Stimulated activated CD8-positive, alpha-beta memory T cell treated with anti-CD3 and anti-CD28 coated beads, Interleukin-4, amount 100 ng/mL, for 48 hours (primary cell): ENCODE measurements at regions not wholly inside any gene's neighbourhood (a gene's known extent, or its start where the extent isn't known, plus 50 kb on each side); places are given as distances from the start of the nearest gene placed in this dataset.

ENCODE experiments used
- DNase-seq: peaks from one replicate; pipeline ENCODE4 v3.0.0-alpha.2; 2020

DNA sequence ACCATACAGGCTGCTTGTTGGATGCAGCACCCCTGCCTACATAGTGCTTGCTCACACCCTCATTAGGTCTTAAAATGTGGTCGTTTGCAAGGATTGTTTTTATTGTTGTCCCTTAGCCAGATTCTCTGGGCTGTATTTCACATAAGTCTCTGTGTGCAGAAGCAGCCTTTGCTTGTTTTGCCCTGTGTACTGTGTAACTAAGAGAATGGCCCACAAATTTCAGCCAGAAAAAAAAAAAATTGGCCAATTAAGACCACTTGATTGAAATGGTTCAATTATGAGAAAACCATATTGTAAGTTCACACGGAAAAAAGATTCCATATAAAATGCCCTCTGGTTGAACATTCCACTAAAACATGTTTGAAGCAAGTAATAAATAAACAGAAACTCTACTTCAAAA, 377.1 kb upstream of the SOX11 start:
- no peak for DNase-seq

DNA sequence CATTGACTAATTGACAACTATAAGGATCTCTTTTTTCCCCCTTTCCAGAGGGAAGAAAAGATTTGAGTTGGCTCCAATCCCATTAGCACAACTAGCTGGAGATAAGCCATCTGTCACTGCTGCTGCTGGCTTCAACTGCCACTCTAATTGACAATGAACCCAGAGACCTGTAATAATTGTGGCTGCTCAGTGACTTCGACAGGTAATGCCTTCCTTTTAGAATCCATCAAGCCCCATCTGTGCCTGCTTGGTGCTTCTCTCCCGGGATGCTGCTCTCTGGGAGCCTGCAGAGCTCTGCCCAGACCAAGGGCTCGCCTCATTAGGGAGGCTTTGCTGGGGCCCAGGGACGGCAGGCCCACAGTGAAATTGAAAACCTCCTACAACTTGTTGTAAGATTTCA, 376.7 kb upstream of the SOX11 start:
- DNase-seq = no peak

DNA sequence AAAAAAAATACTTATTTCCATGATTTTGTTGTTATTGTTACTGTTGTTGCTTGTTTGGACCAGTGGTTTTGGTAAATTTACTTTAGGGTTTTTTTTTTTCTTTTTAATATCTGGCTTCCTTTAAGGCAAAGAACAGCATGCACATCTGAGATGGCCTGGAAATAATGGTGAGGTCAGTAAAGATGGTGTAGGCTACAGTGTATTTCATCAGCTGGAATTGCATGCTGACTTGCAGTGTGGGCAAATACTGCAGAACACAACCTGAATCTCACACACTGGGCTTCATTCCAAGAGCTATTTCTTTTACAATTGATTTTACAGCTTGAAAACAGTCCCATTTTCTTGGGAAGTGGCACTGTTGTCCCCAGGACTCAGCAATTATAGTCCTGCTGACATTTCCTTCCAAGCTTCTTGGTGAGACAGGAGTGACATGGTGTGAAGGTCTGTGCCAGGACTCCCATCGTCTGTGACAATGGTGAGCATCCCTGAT, 376.1 kb upstream of the SOX11 start:
- DNase-seq = no peak

DNA sequence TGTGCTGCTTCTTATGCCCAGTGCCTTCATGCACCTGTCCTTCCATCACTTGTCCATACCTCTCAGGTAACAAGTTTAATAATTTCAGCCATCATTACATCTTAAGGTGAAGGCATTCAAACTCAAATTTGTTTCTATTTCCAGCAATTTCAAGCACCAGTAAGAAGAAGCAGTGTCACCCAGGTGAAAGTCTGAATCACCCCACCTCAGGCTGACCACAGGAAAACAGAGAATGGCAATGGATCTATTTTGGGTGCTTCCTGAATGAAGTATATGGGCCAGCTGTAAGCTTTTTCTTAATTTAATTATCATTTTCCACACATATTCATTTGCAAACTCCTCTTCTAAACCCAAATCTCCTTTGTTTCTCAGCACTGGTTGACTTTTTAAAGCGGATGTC, 372.7 kb upstream of the SOX11 start:
- DNase-seq = no peak

DNA sequence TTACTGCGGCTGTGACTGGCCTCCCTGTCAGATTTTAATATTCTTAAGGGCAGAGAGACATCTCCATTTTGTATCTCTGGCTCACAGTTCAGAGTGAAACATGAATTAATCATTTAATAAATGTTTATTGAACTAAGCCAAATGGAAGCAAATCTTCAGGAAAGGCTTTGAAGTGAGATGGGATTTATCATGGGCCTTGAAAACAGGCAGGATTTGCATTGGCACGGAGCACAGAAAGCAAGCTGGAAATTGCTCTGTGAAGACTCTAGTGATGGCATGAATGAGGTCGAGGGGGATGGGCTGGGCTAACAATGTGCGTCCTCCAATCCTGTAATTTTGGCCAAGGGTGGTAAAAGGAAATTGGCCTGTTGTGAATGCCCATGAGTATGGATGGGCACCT, 369.8 kb upstream of the SOX11 start:
- no peak for DNase-seq

DNA sequence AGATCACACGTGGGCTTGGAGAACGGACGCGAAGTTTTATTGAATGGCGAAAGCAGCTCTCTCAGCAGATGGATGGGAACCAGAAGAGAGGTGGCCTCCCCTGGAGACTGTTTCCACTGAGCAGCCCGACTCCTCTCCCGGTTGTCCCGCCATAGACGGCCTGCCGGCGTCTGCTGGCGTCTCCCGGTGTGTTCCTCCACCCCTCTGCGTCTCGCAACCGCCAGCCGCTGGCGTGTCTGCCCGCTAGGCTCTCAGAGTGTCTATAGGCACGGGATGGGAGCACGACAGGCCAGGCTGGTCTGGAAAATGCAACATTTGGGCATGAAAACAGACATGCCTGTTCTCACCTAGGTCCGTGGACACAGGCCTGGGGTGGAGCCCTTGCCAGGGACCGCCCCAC, 366.7 kb upstream of the SOX11 start:
- DNase-seq = no peak

DNA sequence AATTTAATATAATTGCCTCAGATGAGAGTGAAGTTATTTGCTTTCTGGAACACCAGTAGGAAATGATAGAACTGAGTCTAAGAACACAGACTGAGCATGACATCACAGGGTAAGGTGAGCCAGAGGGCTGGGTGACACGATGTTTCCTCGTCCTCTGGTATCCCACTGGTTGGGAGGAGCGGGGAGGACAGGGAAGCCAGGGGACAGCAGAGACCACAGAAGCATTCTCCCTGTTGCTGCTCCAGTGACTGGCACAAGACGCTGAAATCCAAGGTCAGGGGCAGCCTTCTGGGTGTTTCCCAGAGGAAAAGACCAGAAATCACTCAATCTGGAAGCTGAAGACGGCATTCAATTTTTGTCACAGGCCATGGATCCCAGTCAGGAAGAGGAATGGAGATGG, 363.4 kb upstream of the SOX11 start:
- DNase-seq = no peak

DNA sequence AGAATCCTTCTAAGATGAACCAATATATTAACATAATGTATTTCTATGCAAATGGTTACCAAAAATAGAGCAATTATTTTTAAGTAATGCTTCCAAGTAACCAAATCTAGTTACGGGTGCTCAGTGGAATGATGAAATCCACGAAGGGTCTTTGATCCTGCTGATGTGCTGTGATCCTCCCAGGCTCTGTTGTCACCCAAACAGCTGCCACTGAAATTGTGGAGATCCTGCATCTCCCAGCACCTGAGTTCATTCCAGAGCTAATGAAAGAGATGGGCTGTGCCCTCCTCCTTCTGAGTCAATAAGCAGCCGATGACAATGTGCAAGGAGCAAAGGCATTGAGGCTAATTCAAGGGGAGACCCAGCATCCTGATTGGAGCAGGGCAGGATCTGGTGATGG, 362.4 kb upstream of the SOX11 start:
- no peak for DNase-seq

DNA sequence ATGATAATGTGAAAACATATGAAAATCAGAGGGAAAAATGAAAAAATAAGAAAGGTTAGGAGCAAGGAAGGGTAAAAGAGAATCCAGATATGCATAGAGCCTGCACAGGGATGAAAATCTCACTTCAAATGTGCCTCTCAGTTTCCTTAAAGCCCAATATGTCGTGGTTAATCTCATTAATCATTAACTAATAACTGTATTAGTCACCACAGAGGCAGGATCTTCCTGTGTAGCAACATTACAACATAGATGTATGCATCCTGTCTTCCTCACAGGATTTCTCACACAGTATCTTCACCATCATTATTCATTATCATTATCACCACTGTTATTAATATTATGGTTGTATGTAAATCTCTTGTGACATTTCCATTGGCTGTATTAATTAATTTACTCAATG, 361.2 kb upstream of the SOX11 start:
- no peak for DNase-seq

DNA sequence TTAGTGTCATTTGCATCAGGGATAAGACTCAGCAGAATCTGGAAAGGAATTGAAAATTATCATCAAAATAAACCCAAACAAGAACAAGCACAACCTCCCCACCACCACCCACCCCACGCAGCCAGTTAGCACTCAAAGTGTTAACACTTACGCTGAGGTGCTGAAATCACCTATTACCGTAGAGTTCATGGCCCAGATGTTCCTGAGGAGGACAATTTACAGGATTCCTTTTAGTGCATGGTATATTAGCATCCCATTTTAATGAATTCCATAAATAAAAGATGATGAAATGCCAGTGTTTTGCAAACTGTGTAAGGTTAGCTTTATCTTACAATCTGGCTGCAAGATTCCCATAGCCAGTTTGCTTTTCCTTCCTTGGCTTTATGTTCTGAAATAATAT, 359.3 kb upstream of the SOX11 start:
- DNase-seq = no peak

DNA sequence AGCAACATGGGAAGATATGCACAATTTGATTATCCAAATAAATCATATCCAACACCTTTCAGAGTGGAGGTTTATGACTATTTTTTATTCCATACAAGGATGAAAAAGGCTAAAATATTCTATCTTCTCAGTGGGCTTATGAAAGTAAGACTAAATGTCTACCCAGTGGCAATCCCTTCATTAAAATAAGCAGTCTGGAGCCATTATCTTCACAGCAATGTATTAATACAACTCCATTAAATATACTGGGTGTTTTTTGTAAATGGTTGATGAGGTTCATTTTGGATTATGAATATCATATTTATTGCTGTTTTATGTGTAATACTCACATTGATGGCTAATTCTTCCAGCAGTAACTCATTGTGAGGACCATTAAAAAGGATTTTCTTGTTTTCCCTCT, 352.7 kb upstream of the SOX11 start:
- no peak for DNase-seq

DNA sequence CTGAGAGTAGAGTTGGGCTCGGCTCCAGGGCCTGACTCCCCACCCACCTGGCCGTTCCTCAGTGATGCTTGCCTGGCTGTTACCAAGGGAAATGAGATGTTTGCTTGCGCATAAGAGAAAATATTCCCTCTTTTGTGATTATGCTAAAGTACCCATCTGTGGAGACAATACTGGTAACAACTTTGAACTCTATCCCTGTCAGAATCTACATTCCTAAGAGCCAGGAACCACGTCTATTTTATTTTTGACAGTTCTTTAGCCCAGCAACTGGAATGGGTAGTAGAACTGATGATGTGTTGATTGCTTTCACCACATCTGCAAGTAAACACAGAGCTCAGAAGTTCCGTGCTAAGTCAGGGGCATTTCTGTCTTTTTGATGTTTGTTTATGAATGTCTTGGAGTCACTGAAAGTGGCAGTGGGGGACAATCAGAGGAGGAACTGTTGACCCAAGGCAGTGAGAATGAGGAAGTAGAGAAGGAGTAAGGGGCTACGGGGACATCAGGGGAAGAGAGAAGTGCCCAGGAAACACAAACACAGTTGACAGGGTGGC, 348.3 kb upstream of the SOX11 start:
- no peak for DNase-seq

DNA sequence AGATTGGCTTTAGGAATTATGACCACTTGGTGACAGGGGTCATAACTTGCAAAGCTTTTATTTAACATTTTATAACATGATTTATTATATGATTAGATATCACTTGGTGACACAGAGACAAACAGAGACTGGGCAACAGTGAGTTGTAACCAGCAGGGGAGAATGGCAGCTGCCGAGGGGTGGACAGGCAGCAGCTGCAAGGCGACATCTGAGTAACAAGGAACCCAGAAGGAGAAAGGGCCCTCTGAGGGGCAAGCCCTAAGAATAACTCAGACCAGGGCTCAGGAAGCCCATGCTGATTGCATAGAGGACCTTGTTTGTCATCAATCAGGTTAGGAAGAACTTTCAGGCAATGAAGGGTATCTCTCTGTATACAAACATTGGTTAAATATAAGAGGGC, 339.9 kb upstream of the SOX11 start:
- DNase-seq = no peak

DNA sequence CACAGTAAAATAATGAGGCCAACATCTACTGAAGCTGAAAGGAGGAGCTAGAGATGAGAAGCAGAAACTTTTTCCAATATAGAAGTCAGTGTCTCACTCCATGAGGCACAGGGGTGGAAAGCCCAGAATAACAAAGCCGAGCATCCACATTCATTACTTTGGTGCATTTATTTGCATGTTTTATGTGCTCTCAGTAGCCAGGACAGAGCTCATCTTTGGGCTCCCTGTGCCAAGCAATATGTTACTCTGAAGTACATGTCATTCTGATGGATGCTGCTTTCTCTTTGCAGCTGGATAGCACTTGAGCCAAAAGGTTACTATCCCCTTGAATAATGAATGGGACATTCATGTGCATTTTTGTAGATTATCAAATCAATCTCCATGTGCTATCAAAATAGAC, 338.6 kb upstream of the SOX11 start:
- DNase-seq = no peak

DNA sequence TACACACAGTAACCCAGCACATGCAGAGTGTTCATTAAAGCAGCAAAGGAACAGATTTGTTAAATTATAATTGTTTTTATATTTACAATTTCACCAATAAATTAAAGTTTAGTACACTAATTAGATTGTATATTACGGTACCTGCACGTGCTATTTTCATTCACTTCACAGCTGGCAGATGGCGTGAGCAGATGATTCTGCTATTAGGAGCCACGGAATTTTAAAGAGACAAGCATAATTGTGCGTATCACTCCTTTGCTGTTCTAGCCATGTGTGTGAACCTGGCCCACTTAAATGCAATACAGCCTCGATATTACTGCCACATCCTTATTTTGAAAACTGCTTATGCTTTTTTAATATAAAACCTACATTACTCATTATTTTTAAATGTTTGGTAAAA, 332.8 kb upstream of the SOX11 start:
- DNase-seq = no peak

DNA sequence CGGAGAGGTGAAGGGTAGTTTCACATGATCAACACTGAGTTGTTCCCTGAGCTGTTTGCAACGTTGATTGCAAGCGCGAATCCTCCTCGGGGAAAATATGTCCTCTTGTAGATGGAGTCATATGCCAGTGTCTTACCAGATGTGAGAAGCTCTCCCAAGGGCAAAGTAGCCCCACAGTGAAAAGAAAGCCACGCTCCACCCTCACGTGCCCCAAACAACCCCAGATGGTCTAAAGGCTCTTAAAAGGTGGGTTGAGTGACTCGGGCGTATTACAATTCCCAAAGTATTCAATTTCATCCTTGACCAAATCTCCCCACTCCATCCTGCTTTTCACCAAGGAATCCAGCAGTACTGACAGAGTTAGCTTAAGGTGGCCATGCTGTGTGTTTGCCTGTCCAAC, 332.1 kb upstream of the SOX11 start:
- no peak for DNase-seq

DNA sequence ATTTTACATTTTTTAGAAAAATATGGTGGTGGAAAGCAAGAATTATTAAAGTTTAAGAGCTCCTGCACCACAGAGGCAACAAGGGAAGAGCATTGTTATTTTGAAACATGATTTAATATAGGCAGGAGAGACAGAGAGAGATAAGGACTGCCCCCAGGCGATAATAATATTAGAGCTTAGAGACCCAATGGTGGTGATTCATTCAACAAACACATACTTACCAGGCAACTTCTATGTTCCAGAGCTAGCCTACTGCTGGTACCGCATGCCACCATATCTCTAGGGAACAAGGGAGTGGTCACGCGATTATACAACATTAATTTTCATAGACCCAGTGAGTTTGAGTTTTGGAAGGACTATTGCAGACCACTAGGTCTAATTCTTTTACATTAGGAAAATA, 327.8 kb upstream of the SOX11 start:
- no peak for DNase-seq

DNA sequence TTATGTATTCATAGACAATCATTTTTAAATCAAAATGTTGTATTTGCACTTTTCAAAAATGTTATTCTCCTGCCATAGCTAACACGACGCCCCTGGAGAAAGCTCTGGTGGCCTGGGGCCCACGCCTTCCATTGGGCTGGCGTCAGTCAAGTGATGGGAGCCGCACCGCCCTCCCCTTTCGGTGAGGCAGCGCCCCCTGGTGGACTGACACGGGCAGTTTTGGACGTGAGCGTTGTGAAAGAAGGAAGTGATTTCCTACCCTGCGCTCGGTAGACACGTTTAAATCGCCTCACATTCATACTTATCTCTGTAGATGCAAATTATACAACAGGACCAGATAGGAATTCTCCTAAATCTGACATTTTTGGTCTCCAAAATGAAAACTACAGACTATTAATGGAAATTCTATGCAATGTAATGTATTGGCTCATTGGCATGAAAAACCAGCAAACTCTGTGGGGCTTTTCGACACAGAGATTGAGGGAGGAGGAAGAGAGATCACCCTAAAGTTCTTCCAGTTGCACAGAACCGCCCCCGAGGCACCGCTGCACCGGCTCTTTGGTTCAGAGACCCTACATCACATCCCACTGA, 326.2 kb upstream of the SOX11 start:
- peak; percentile 82 for DNase-seq

DNA sequence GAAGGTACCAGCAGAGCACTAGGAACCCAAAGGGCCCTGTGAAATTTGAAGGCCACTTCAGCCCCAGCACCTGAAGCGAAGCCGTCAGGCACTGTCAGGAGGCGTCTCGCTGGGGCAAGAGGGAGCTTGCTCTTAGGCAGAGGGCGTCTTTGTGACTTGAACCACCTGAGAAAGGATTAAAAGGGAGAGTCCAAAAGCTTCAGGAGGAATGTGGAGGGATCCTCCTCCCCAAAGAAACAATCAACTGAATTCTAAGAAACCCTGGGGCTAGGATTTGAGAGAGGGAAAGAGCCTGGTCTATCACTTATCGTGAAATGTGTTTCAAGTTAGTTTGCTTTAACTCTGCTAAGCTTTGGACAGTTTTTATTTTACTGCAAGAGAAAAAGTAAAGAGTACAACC, 324.9 kb upstream of the SOX11 start:
- DNase-seq = no peak

DNA sequence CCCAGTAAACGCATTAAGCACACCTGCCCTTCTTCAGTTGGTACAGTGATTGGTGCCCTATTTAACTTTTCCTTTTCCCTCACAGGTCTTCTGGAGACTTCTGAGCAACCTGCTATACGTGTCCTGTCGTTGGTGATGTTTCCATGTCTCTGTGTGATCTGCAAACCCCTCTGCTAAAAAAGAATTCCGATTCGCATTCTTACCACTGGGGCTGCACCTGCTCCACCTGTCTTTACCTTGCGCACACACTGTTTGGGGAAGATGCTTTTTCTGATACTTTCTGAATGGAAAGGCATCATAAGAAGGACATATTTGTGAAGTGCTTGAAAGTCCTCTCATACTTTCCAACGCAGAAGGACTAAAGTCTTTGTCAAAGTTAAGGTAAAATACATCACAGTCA, 323.9 kb upstream of the SOX11 start:
- DNase-seq = no peak

DNA sequence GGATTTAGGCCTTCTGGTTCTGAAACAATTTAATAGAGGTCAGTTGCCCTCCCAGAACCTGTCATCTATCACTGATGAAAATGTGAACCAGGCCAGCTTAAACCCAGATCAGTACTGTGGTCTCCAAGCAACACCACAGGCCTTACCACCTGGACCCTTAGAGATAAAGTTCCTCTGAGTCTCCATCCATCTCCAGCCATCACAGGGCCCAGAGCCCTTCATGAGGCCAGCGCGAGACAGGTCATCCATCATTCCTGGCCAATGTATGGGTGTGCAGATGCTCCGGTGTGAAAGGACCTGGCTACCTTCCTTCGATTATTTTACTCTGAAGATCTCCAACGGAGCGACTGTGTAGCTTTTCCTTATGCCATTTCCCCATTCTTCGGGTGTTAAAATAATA, 322.7 kb upstream of the SOX11 start:
- DNase-seq = no peak

DNA sequence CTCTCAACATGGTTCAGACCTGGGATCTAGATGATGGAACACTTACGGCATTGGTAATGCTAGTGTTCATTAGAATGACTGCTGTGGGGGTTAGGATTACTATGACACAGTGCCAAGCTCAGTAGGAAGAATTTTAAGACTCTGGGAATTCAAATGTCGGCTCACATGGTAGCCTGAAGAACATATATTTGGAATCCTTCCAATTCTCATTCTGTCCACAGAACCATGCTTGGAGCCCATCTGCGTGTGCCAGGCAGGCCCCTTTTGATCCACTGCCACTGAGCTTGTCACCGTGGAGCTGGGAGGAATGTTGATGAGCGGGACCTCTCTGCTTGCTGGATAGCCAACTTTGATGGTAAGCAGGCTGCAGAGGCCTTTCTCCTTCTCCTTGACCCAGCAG, 322.0 kb upstream of the SOX11 start:
- no peak for DNase-seq

DNA sequence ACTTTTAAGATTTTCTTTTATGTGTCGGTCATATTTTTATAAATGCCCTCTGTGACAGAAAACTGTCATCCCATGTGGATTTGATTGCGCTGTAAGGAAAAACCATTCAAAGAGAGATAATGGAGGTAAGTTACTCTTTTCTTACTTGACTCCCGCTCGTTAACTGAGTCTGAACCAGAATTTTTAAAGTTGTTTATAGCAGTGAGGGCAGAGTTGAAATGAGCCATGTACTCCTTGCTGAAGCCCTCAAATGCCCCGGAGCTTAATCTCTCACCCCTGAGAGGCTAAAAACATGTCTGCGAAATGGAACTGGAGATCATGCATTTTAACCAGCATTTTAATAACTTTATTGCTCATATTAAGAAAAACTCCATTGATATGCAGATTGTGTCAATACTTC, 320.0 kb upstream of the SOX11 start:
- DNase-seq = no peak

DNA sequence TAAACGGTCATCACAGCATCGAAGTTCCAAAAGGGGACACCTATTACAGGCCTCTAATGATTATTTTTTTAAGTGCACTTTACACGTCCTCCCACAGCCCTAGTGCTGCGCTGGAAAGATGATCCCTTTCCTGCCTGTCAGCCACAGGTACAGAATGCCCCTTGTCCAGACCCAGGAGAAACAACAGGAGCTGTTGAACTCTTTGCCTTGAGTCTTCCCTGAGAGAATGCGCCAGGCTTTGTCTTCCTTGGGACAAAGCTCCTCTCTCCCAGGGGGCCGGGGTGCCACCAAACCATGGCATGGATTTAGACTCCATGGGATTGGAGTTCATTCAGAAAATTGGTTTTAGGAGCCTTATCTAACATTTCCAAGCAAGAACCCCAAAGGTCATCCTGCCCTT, 319.0 kb upstream of the SOX11 start:
- DNase-seq = no peak

DNA sequence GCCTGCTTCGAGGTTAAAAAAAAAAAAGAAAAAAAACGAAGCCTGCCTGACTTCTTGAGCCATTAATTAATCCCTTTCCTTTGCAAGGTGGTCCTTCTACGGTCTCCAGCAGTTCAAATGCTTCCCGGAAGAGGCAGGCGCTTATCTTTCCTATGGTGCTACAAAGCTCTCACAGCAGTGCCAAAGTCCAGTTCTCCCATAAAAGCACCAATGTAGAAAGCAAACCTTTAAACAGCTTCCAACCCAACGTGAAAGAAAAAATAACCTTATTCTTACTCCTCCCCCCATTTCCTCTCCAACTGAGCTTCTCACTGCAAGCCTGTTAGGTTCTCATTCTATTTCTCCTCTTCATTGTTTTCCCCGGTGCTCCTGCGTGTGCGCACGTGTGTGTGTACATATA, 317.4 kb upstream of the SOX11 start:
- DNase-seq = no peak

DNA sequence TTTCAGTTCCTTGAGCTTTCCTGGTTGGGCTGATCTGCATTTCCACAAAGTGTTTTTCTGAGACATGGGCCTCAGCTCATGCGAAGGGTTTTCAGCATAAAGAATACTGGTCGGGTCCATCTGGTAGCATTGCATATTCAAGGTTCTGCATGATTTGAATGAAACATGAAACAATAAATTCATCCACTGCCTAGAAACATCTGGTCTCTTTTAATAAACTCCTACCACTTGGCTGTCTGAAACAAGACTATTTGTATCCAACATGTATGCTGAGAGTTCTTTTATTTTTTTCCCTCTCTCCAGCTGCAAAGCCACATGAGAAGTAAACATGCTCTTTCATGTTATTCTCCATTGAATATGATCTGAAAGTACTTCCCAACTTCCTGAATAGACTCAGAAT, 314.9 kb upstream of the SOX11 start:
- DNase-seq = no peak
